Fibroblast of skin of abdomen (primary cell): ENCODE measurements at regions not wholly inside any gene's neighbourhood (a gene's known extent, or its start where the extent isn't known, plus 50 kb on each side); places are given as distances from the start of the nearest gene placed in this dataset.

Source experiments
- DNase-seq: peaks from one replicate; pipeline ENCODE4 v3.0.0-alpha.2; 2013

DNA sequence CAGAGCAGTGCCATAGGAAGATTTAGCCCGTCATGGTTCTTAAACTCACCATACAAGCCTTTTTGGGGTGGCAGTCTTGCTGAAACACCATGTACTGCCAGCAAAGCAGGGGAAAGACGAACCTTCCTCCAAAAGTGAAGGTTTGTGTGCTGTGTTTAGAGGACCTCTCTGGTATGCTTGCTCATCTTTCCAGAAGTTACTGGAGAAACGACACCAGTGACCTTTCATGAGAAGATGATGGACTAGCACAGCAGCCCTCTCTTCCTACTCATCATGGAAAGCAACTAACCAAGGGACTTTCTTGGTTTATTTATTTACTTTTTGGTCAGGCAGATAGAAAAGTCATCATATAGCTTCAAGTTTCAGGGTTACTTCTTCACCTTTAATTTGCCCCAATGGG lies 247.4 kb downstream of the PTEN start:
- DNase-seq = no peak

DNA sequence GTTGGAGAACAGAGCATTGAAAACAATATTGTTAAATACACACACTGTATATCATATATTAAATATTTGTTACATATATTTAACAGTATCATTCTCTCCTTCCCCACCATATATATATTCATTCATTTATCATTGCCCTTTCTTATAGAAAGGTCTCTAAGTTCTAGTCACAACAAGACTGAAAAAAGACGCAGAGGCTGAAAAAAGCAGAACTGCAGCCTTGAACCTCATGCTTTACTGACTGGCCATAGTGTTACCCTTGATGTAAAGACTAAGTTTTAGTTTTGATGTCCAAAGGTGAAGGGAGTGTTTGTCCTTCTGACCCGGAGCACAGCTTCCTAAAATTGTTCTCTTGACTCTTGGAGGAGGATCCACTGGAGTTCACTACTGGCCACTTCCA lies 247.9 kb downstream of the PTEN start:
- no peak for DNase-seq

DNA sequence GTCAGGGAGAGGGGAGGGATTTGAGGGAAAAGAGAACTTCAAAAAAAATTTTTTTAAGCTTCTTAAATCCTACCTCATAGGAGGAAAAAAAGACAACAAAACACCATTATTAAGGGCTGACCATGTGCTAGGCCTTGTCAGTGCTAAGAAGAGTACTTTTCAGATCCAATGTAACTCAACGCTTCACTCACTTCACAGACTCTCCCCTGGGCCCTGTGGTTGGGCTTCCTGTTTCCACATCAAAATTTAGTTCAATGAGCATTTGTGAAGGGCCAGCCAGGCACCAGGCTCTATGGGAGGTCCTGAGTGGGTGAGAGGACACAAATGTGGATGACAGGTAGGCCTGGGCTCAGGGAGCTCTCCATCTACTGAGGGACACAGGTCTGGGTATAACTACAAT lies 249.8 kb downstream of the PTEN start:
- DNase-seq = peak; percentile 23

GRCh38 chr10:88113657-88114272 lies 250.3 kb downstream of the PTEN start:
- DNase-seq = no peak

GRCh38 chr10:88114368-88114767 lies 250.9 kb downstream of the PTEN start:
- DNase-seq = peak; percentile 32

- DNase-seq = no peak
These were observed 252.0 kb downstream of the PTEN start for GRCh38 chr10:88115407-88115806.

DNA sequence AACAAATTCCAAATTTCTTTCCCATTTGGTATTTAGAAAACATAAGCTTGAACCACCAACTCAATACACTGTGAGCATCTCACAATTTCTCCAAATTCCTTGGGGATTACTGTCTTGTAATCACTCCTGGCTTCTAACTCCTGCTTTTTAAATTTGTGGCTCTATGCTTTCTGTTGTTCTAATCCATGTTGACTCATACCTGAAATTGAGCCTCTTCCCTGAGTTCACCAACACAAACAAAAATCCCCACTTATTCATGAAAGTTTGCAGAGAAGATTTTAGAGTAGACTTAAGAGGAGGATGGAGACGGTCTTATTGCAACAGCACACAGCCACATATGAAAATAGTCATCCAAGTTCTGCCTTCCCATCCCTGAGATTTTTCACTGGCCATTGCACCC lies 252.5 kb downstream of the PTEN start:
- peak; percentile 75 for DNase-seq

DNA sequence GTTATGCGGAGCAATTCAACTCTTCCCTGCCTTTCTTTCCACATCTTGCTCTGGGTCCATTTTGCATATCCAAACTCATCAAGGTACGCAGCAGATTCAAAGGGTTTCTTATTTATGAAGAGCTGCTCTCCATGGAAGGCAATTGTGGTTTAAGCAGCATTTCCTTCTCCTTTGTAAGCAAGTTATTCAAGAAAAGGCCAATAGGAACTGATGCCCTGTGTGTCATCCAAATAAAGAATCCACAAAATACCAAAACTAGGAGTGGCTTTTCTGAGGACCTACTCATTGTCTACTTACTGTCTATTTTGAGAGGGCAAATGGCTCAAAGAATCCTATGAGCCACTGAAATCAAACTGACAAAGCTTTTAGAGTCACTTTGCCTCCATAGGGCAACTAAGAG lies 253.1 kb downstream of the PTEN start:
- peak; percentile 64 for DNase-seq

DNA sequence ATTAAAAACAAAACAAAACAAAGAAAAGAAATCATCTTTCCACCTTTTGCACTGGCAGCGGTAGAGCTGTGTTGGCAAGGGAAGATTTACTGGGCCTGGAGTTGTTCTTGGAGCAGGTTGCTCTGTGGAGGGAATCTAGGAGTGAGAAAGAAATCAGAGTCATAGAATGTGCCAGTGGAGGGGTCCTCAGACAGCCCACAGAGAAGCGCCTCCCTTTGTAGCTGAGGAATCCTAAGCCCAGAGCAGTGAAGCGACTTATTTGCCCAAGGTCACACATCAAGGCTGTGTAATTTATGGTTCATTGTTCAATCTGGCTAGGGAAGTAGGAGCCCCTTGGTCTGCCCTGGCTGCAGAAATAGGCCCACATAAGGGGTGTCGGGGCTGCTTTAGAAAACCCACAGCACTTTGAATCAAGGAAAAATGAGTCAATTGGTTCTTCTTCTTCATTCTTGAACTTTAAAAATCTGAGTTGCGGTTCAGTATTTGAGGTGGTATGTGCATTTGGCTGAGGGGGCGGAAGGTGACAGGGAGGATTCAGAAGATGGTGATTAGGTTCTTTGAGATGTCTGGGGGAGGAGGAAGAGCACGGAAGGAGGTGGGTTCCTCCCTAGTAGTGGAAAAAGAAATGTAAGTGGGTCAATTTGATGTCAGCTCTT lies 253.7 kb downstream of the PTEN start:
- DNase-seq = peak; percentile 5

GRCh38 chr10:88117869-88118632 lies 254.6 kb downstream of the PTEN start:
- no peak for DNase-seq

- no peak for DNase-seq
These were observed 255.3 kb downstream of the PTEN start for GRCh38 chr10:88118729-88119128.

GRCh38 chr10:88119160-88119559 lies 255.7 kb downstream of the PTEN start:
- DNase-seq = no peak

GRCh38 chr10:88120075-88120474 lies 256.6 kb downstream of the PTEN start:
- DNase-seq = no peak

GRCh38 chr10:88120599-88121333 lies 257.3 kb downstream of the PTEN start:
- DNase-seq = no peak

DNA sequence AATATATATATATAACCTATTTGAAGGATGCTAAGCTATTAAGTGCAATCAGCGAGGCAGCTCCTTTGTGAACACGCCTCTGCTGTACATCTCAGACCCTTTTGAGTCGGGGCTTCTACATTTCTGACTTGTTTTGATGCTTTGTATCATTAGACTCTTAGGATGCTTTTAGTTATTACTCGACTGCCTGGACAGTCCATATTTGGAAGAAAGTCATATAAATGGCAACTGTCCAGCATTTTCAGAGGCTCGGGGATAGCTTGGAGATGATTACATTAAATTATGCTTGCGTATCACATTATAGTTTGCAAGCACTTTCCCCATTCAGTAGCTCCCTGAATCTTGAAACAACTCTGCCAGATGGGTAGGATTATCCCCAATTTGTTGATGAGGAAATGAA lies 257.9 kb downstream of the PTEN start:
- DNase-seq = peak; percentile 13

DNA sequence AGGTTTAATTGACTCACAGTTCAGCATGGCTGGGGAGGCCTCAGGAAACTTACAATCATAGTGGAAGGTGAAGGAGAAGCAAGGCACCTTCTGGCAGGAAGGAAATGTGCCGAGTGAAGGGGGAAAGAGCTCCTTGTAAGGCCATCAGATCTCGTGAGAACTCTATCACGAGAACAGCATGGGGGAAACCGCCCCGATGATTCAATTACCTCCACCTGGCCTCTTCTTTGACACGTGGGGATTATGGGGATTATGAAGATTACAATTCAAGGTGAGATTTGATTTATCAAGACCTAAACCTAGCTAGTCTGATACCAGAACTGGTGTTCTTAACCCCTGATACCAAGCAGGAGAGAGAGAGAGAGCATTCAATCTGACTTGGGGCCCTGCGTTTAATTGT lies 258.7 kb downstream of the PTEN start:
- no peak for DNase-seq

DNA sequence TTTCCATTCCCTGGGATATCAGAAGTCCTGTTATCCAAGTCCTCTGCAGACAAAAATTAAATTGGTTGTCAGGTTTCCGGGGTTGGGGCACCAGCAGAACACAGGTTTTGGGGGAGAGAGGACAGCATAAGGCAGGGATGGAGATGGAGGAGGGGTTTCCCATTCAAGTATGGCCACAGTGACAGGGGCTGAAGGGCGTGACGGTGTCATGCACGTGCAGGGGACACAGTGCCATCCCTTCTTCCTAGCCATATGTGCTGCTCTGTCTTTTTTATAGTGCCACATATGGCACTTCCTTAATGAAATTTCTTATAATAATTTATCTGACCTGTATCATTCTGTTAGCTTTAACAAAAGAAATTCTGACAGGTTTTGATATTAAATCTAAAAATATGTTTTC lies 259.2 kb downstream of the PTEN start:
- no peak for DNase-seq

- DNase-seq = no peak
These were observed 262.3 kb downstream of the PTEN start for GRCh38 chr10:88125766-88126165.

DNA sequence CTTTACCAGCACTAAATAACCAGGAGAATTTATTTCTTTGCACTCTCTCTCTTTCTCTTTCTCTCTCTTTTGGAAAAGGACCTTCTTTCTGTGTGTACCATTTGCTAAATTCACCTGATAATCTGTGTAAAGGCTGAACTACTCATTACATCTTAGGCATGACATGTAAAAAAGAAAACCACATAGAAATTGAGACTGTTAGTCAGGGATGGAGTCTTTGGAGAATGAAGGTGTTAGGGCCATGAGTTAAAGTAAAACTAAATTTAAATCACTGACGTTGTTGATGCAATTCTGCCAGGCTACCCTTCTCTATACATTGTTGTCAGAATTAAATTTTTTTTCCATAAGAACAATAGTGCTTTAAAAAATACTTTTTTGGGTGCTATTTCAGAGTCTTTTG lies 263.3 kb downstream of the PTEN start:
- no peak for DNase-seq

GRCh38 chr10:88127269-88127668 lies 263.8 kb downstream of the PTEN start:
- DNase-seq = no peak

- DNase-seq = no peak
These were observed 264.3 kb downstream of the PTEN start for GRCh38 chr10:88127766-88128165.

DNA sequence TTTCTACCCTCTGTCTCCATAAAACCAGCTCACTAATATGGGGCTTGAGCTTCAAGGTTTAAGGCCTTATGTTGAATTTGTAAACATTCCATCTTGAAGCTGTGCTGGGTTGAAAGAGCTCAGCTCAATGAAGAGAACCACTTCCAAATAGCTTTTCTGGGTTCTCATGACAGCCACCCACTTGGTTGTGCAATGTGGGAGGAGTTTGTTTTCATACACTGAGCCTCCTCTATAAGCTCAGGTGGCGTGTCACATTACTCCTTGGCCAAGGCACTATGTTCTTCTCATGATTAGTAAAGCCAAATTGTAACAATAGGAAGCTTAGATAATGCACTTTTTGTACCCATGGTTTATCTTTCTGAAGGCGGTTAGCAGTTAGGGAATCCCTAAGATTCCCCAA lies 265.6 kb downstream of the PTEN start:
- DNase-seq = no peak

GRCh38 chr10:88130912-88131311 lies 267.5 kb downstream of the PTEN start:
- no peak for DNase-seq
